SK-N-SH (cell line): ENCODE measurements at regions not wholly inside any gene's neighbourhood (a gene's known extent, or its start where the extent isn't known, plus 50 kb on each side); places are given as distances from the start of the nearest gene placed in this dataset.

Source experiments
- CTCF ChIA-PET: fragments of 300-600, 350-600 bp; formaldehyde crosslinking; extraction: SDS; loops from one replicate; lab custom pipeline; 2021; lab: Yijun Ruan, JAX
- POLR2A ChIA-PET: fragments of 350-600 bp; sonication (Branson Sonifier 250); formaldehyde crosslinking; extraction: SDS; loops from one replicate; lab custom pipeline; 2020; ENCODE audit warnings: antibody characterized with exemption, inconsistent platforms; lab: Yijun Ruan, JAX
- DNase-seq: peaks from one replicate; pipeline ENCODE4 v3.0.0; 2012
- H2AFZ ChIP-seq: fragments of 200-600 bp; sonication (generic); 2 replicates; pipeline ENCODE4 v1.8.1; 2016; ENCODE audit warnings: antibody characterized with exemption, mild to moderate bottlenecking, low read depth
- H3F3A ChIP-seq: fragments of 200-600 bp; sonication (generic); replicated peaks from 2 replicates; pipeline ENCODE3; 2016; ENCODE audit warnings: antibody characterized with exemption, mild to moderate bottlenecking; ENCODE audit not compliant: insufficient read depth
- H3K27ac ChIP-seq, 2 experiments: fragments of 200-500 bp in 1 of 2; fragments of 200-600 bp in 1 of 2; sonication (Bioruptor generic) in 1 of 2; sonication (generic), shearing (Covaris generic) in 1 of 2; 2 replicates each; pipeline versions ENCODE4 v1.5.1 to v1.6.1; 2014 to 2016; ENCODE audit warnings: low read depth in 2 of 2, inconsistent platforms in 1 of 2, low read length in 1 of 2, mild to moderate bottlenecking in 1 of 2, mixed read lengths in 1 of 2
- H3K27me3 ChIP-seq: fragments of 200-600 bp; sonication (generic), shearing (Covaris generic); 2 replicates; pipeline ENCODE4 v1.6.1; 2016; ENCODE audit warnings: mixed run types; ENCODE audit not compliant: insufficient read depth
- H3K36me3 ChIP-seq, 2 experiments: fragments of 200-500 bp in 1 of 2; fragments of 200-600 bp in 1 of 2; sonication (Bioruptor generic) in 1 of 2; sonication (generic) in 1 of 2; replicated peaks in 1 of 2; 2 replicates each; pipeline versions ENCODE3 to v1.5.1; 2014 to 2016; ENCODE audit warnings: low read length in 1 of 2, mild to moderate bottlenecking in 1 of 2; ENCODE audit not compliant: insufficient read depth in 2 of 2, control insufficient read depth in 1 of 2
- H3K4me1 ChIP-seq, 2 experiments: fragments of 200-500 bp in 1 of 2; fragments of 200-600 bp in 1 of 2; sonication (Bioruptor generic) in 1 of 2; sonication (generic), shearing (Covaris generic) in 1 of 2; 2 replicates each; pipeline versions ENCODE4 v1.5.1 to v1.6.1; 2014 to 2016; ENCODE audit warnings: low read depth in 1 of 2, low read length in 1 of 2, mixed run types in 1 of 2; ENCODE audit not compliant: insufficient read depth in 2 of 2, control insufficient read depth in 1 of 2
- H3K4me2 ChIP-seq: fragments of 200-600 bp; sonication (generic), shearing (Covaris generic); 2 replicates; pipeline ENCODE4 v1.6.1; 2017; ENCODE audit warnings: mixed run types
- H3K4me3 ChIP-seq, 2 experiments: fragments of 200-500 bp in 1 of 2; fragments of 200-600 bp in 1 of 2; sonication (Bioruptor generic) in 1 of 2; sonication (generic), shearing (Covaris generic) in 1 of 2; 2 replicates each; pipeline versions ENCODE4 v1.5.1 to v1.8.1; 2014 to 2016; ENCODE audit warnings: low read depth in 2 of 2, inconsistent platforms in 1 of 2, low read length in 1 of 2, mild to moderate bottlenecking in 1 of 2, mixed read lengths in 1 of 2, moderate library complexity in 1 of 2
- H3K79me2 ChIP-seq: fragments of 200-600 bp; sonication (generic); 2 replicates; pipeline ENCODE4 v1.8.1; 2017; ENCODE audit warnings: mild to moderate bottlenecking; ENCODE audit not compliant: insufficient read depth
- H3K9ac ChIP-seq: fragments of 200-600 bp; sonication (generic); 2 replicates; pipeline ENCODE4 v1.6.1; 2017; ENCODE audit warnings: mixed run types
- H3K9me2 ChIP-seq: fragments of 200-600 bp; sonication (generic); 2 replicates; pipeline ENCODE4 v1.6.1; 2017; ENCODE audit warnings: mixed run types
- H3K9me3 ChIP-seq: fragments of 200-600 bp; sonication (generic); 2 replicates; pipeline ENCODE4 v1.6.1; 2017; ENCODE audit warnings: mixed run types, mild to moderate bottlenecking, moderate library complexity
- H4K20me1 ChIP-seq: fragments of 200-600 bp; sonication (generic); 2 replicates; pipeline ENCODE4 v1.6.1; 2017; ENCODE audit warnings: mild to moderate bottlenecking, mixed run types; ENCODE audit not compliant: insufficient read depth
- EP300 ChIP-seq, 2 experiments: IDR thresholded peaks; 2 replicates each; pipeline versions ENCODE4 v1.4.0 to v1.6.1; 2012; ENCODE audit warnings: borderline replicate concordance in 1 of 2, low read depth in 1 of 2, low read length in 1 of 2
- FOSL2 ChIP-seq: IDR thresholded peaks from 2 replicates; pipeline ENCODE4 v1.4.0; 2012; ENCODE audit warnings: low read depth, mild to moderate bottlenecking, moderate library complexity, borderline replicate concordance
- FOXJ3 ChIP-seq: sonication (generic); formaldehyde crosslinking; IDR thresholded peaks from 2 replicates; pipeline ENCODE4 v1.5.1; 2020; ENCODE audit warnings: mild to moderate bottlenecking, missing genetic modification reagents
- FOXM1 ChIP-seq: IDR thresholded peaks from 2 replicates; pipeline ENCODE4 v1.4.0; 2012; ENCODE audit warnings: low read depth, mild to moderate bottlenecking
- POLR2AphosphoS5 ChIP-seq: IDR thresholded peaks from 2 replicates; pipeline ENCODE4 v1.6.1; 2012; ENCODE audit warnings: low read depth, low read length
- RAD21 ChIP-seq: IDR thresholded peaks from 2 replicates; pipeline ENCODE4 v1.6.1; 2012; ENCODE audit warnings: mild to moderate bottlenecking, low read length
- RFX5 ChIP-seq: IDR thresholded peaks from 2 replicates; pipeline ENCODE4 v1.6.1; 2012; ENCODE audit warnings: mild to moderate bottlenecking, improper control_type of control experiment, low read length
- RXRA ChIP-seq: IDR thresholded peaks from 2 replicates; pipeline ENCODE4 v1.4.0; 2012; ENCODE audit warnings: low read depth, mild to moderate bottlenecking, borderline replicate concordance
- SIN3A ChIP-seq: IDR thresholded peaks from 2 replicates; pipeline ENCODE4 v1.6.1; 2012; ENCODE audit warnings: low read depth, mild to moderate bottlenecking, low read length, moderate library complexity, borderline replicate concordance
- TCF12 ChIP-seq: IDR thresholded peaks from 2 replicates; pipeline ENCODE4 v1.4.0; 2012
- TEAD4 ChIP-seq: IDR thresholded peaks from 2 replicates; pipeline ENCODE4 v1.4.0; 2012; ENCODE audit warnings: mild to moderate bottlenecking, borderline replicate concordance; ENCODE audit not compliant: insufficient read depth
- WGBS: methylation state at CpG from one replicate; pipeline ENCODE4 v1.1.6; 2017; ENCODE audit warnings: low lambda C conversion rate; 5-methylcytosine and 5-hydroxymethylcytosine counted together
- TF ChIP-seq, protein P1 (sequence below): IDR thresholded peaks from 2 replicates; pipeline ENCODE4 v1.4.0; 2012; ENCODE audit warnings: low read depth, borderline replicate concordance
- TF ChIP-seq, protein P2 (sequence below): fragments of 150-350 bp; IDR thresholded peaks from 2 replicates; pipeline ENCODE4 v1.6.1; 2016; ENCODE audit warnings: mild to moderate bottlenecking, low read depth, low read length

DNA sequence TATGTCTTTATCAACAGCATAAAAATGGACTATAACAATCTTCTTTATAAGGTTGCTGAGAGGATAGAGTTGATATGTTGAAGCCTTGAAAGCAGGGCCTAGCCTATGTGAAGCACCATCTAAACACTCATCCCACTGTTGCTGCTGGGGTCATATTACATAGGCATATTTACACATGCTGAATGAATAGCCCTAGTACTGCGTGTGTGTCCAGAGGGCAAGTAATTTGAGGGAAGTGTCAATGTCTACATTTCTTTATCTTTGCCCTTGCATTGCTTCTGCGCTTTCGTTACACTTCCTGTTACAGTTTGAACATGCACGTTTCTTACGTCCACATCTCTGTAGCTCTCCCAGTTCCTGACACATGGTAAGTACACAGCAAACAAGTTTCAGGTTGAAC lies 280.3 kb upstream of the ATP5MC3 start:
- no peaks in the 10 kb centered on the region for H3F3A ChIP-seq
- H3K79me2 ChIP-seq = no peaks in the 10 kb centered on the region
- ChIA-PET POLR2A (no interaction called here), CTCF (no interaction called here)
- no peaks in the 10 kb centered on the region for H3K4me1 ChIP-seq
- no peak overlapping the region for H3K9ac ChIP-seq
- H3K4me3 ChIP-seq = no peak overlapping the region
- H3K36me3 ChIP-seq = no peaks in the 10 kb centered on the region
- no peak for DNase-seq
- H3K27ac ChIP-seq = no peak overlapping the region
- TF ChIP-seq FOSL2 = no peak
- TF ChIP-seq POLR2AphosphoS5 = no peak
- TF ChIP-seq TEAD4 = no peak
- no peak for TF ChIP-seq RFX5
- no peak for TF ChIP-seq FOXM1
- TF ChIP-seq FOXJ3 (CRISPR knock-in tag) = no peak
- no peak overlapping the region for H2AFZ ChIP-seq
- no peaks in the 10 kb centered on the region for H3K9me2 ChIP-seq
- WGBS = 49% methylated on average over 5 of the region's 5 CpGs
- no peaks in the 10 kb centered on the region for H4K20me1 ChIP-seq
- no peak overlapping the region for H3K4me2 ChIP-seq
- no peaks in the 10 kb centered on the region for H3K9me3 ChIP-seq
- no peaks in the 10 kb centered on the region for H3K27me3 ChIP-seq

- DNase-seq = no peak
- Histone ChIP-seq H3K27ac (no peak overlapping the region), H3K9me2 (no peaks in the 10 kb centered on the region), H3K4me2 (no peak overlapping the region)
- POLR2A ChIA-PET = no interaction called here
- no peak for TF ChIP-seq EP300 (IDR thresholded peaks at IDR 0.05; ENCODE audit: borderline replicate concordance in 1 of 2, low read depth in 1 of 2, low read length in 1 of 2)
- no peak for TF ChIP-seq TCF12
- TF ChIP-seq, protein P1, sequence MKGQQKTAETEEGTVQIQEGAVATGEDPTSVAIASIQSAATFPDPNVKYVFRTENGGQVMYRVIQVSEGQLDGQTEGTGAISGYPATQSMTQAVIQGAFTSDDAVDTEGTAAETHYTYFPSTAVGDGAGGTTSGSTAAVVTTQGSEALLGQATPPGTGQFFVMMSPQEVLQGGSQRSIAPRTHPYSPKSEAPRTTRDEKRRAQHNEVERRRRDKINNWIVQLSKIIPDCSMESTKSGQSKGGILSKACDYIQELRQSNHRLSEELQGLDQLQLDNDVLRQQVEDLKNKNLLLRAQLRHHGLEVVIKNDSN = no peak
- TF ChIP-seq RFX5 = no peak
- TF ChIP-seq RXRA = no peak
- TF ChIP-seq, all 33 proteins: peak for 0
- H3F3A ChIP-seq = no peaks in the 10 kb centered on the region
- no peak overlapping the region for H3K4me3 ChIP-seq
- H4K20me1 ChIP-seq = no peaks in the 10 kb centered on the region
- no peaks in the 10 kb centered on the region for H3K79me2 ChIP-seq
- H2AFZ ChIP-seq = no peak overlapping the region
- no peaks in the 10 kb centered on the region for H3K4me1 ChIP-seq
- WGBS = 37% methylated on average over 7 of the region's 7 CpGs
- H3K36me3 ChIP-seq = no peaks in the 10 kb centered on the region
- no peaks in the 10 kb centered on the region; the same call in 1 of the 2 replicates for H3K27me3 ChIP-seq
- no peak overlapping the region for H3K9ac ChIP-seq
- CTCF ChIA-PET = interaction anchor here (1.0 kb wide), 1 partner anchor 43 kb away, joined by 5 read pairs; no protein-coding TSS in a partner anchor
- no peaks in the 10 kb centered on the region for H3K9me3 ChIP-seq
Measured at GRCh38 chr2:175457895-175458448, 276.5 kb upstream of the ATP5MC3 start.

- CTCF ChIA-PET = interaction anchor here (0.6 kb wide), 1 partner anchor 23 kb away, joined by 3 read pairs; no protein-coding TSS in a partner anchor
- no peak for DNase-seq
- TF ChIP-seq RFX5 (no peak), SIN3A (no peak), TCF12 (no peak), RAD21 (no peak)
- TF ChIP-seq, protein P2, sequence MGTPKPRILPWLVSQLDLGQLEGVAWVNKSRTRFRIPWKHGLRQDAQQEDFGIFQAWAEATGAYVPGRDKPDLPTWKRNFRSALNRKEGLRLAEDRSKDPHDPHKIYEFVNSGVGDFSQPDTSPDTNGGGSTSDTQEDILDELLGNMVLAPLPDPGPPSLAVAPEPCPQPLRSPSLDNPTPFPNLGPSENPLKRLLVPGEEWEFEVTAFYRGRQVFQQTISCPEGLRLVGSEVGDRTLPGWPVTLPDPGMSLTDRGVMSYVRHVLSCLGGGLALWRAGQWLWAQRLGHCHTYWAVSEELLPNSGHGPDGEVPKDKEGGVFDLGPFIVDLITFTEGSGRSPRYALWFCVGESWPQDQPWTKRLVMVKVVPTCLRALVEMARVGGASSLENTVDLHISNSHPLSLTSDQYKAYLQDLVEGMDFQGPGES = no peak
- Histone ChIP-seq H3K9me3 (no peaks in the 10 kb centered on the region), H3F3A (no peaks in the 10 kb centered on the region), H3K27ac (no peak overlapping the region), H3K27me3 (no peaks in the 10 kb centered on the region; the same call in 1 of the 2 replicates), H3K4me3 (no peak overlapping the region), H3K9ac (no peak overlapping the region), H3K4me1 (peaks cover 0 to 2% of the 10 kb centered on the region in 2 experiments; a peak in 1 of 4 replicates), H3K79me2 (no peaks in the 10 kb centered on the region), H2AFZ (no peak overlapping the region), H4K20me1 (no peaks in the 10 kb centered on the region), H3K9me2 (no peaks in the 10 kb centered on the region), H3K36me3 (no peaks in the 10 kb centered on the region), H3K4me2 (no peak overlapping the region)
- POLR2A ChIA-PET = no interaction called here
- 53% methylated on average over 4 of the region's 4 CpGs for WGBS
Measured at GRCh38 chr2:175454953-175455389, 273.5 kb upstream of the ATP5MC3 start.
